GM12872 (cell line): ENCODE measurements at regions not wholly inside any gene's neighbourhood (a gene's known extent, or its start where the extent isn't known, plus 50 kb on each side); places are given as distances from the start of the nearest gene placed in this dataset.

Experiments
- TF ChIP-seq, protein P1 (sequence below): IDR thresholded peaks from 3 replicates; pipeline ENCODE4 v1.5.1; 2011; ENCODE audit warnings: low read depth, mild to moderate bottlenecking, low read length, moderate library complexity; ENCODE audit not compliant: insufficient read depth

DNA sequence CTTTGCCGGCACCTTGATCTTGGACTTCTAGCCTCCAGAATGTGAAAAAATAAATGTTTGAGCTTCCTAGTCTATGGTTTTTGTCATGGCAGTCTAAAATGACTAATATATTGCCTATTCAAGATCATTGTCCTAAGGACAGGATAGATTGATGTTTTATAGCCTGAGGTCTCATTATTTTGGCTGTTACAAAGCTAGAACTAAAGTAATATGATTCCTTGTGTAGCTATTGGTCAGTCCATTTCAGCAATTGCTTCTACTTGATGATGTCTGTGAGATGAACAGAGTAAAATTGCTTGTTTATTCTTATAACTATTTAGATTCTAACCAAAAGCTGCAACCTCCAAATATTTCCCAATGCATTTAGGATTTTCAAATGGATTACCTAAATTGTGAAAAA lies 145.0 kb downstream of the HRH4 start:
- TF ChIP-seq, protein P1, sequence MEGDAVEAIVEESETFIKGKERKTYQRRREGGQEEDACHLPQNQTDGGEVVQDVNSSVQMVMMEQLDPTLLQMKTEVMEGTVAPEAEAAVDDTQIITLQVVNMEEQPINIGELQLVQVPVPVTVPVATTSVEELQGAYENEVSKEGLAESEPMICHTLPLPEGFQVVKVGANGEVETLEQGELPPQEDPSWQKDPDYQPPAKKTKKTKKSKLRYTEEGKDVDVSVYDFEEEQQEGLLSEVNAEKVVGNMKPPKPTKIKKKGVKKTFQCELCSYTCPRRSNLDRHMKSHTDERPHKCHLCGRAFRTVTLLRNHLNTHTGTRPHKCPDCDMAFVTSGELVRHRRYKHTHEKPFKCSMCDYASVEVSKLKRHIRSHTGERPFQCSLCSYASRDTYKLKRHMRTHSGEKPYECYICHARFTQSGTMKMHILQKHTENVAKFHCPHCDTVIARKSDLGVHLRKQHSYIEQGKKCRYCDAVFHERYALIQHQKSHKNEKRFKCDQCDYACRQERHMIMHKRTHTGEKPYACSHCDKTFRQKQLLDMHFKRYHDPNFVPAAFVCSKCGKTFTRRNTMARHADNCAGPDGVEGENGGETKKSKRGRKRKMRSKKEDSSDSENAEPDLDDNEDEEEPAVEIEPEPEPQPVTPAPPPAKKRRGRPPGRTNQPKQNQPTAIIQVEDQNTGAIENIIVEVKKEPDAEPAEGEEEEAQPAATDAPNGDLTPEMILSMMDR: no peak

DNA sequence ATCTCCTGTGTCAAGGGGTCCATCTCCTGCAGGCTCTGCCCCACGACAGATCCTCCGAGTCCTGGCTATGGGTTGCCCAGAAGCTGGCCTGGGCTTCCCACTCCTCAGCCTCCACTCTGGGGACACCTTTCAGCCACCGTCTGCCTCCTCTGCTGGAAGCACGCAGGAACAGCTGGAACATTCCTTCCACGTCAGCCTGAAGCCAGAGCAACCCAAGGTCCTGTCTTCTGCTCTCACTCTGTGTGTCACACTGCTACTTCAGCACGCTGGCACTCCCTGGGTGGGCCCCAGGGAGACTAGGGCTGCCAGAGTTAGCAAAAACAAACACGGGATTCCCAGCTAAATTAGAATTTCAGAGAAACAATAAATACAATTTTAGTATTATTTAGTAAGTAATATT lies 148.8 kb downstream of the HRH4 start:
- TF ChIP-seq, protein P1: no peak

DNA sequence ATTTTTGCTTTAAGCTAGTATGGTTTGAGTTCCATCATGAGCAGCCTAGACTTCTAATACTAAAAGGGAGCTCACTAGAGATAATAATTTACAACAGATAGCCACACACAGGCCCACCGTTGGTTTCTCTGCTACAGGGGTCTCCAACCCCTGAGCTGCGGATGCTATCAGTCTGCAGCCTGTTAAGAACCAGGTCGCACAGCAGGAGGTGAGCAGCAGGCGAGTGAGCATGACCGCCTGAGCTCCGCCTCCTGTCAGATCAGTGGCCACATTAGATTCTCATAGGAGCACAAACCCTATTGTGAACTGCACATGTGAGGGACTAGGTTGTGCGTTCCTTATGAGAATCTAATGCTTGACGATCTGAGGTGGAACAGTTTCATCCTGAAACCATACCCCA lies 150.6 kb downstream of the HRH4 start:
- TF ChIP-seq, protein P1: no peak

DNA sequence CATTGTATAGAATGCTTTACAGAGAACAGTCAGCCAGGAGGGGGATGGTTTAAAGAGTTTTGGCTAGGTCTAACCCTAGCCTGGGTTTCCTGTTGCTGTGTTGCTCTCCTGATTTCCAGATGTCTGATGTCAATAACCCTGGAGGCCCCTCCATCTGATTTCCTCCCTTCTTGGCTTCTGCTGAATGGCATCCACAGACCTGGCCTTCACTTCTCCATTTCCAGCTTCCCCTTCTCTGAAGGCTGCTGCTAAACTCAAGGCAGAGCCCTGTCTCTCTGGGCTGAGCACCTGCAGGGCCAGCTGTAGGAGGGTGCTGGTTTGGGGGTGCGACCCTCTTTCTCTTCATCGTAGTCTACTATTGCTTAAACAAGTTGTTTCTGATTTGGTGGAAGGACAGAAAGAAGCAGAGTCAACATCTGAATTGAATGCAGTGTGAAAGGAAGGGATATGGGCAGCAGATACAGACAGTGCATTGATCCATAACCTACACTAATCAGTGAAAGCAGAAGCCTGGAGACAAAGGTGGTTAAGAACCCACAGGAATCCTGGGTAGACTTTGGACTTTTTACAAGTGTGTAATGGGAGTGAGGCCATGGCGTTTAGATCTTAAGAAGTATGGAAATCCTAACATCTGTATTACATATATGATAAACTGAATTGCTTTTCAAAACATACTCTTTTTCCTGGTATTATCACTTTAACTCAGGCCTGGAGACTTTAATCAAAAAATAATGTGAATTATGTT lies 153.6 kb downstream of the HRH4 start:
- TF ChIP-seq, protein P1: no peak

DNA sequence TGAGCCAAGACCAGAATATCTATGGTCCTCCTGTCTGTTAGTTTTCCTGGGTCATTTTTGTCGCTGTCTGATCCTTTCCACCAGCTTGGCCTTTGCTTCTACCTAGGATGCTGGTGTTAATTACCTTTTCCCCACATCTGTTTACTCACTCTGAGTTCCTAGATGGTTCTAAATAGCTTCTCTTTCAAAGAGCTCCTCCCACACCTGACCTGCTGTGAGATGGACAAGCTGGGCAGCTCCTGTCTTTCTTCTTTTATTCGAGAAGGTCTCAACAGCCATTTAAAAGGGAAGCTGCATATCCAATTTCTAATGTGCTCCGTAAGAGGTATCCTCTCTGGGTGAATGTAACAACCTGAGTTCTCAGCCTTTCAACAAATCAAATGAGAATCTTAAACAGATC lies 156.2 kb downstream of the HRH4 start:
- TF ChIP-seq, protein P1: no peak

DNA sequence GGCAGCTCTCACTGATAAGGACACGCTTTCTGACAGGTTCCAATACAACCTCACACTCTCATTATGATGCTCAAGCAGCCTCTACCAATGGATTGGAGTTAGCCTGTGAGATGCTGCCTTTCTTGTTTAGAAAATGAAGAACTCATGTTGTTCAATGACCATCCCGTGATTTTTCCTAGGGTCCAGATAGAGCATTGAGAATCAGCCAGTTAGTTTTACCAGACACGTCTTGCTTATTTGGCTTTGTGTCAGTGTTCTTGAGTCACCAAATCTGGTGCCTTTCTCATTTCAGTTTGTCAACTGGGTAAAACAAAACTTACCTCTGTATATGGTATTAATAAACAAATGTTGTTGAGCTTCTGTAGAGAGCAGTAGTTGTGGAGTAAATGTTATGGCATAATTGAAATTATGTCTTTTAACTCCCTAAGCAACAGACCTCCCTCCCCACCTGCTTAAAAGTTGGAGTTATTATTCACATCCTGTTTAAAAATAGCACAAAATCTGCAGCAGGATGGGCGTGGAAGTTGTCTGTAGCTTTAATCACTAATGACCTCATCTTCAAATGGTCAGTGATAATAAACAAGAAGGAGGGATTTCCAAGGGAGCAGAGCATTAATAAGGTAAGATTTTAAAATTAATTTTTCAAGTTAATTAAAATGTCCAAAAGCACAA lies 167.3 kb downstream of the HRH4 start:
- TF ChIP-seq, protein P1: no peak

DNA sequence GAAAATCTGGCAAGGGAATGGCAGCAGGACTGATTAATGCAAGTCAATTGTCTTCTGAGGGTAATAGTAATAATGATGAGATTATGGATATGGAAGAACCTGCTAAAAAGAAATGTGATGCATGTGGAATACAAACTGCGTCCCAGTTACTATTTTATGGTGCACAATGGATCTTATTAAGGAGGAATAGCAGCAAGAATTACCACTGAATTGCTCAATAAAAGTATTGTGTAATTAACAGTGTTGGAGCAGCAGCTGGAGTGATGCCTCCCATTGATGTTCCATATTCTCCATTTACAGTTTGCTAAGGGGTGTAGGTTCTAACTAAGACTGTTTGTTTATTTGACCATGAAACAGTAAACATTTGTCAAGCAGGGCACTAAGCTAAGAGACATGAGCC lies 167.9 kb downstream of the HRH4 start:
- TF ChIP-seq, protein P1: no peak
